GM21825 (cell line): ENCODE measurements at regions not wholly inside any gene's neighbourhood (a gene's known extent, or its start where the extent isn't known, plus 50 kb on each side); places are given as distances from the start of the nearest gene placed in this dataset.

ENCODE experiments used
- ATAC-seq: cut with Tn5 transposase; IDR thresholded peaks from one replicate; pipeline ENCODE4 v1.9.1; 2021; ENCODE audit warnings: mild to moderate bottlenecking, moderate library complexity; ENCODE audit not compliant: unreplicated experiment

- ATAC-seq, result no peak
These were observed 83.1 kb downstream of the CDC42EP3 start for GRCh38 chr2:37588316-37588777.

GRCh38 chr2:37589298-37589697, 82.1 kb downstream of the CDC42EP3 start:
- ATAC-seq, result peak; percentile 40

- no peak for ATAC-seq
These were observed 81.3 kb downstream of the CDC42EP3 start for GRCh38 chr2:37590119-37590571.
